ENCODE measurements at regions not wholly inside any gene's neighbourhood (a gene's known extent, or its start where the extent isn't known, plus 50 kb on each side); places are given as distances from the start of the nearest gene placed in this dataset.

DNA sequence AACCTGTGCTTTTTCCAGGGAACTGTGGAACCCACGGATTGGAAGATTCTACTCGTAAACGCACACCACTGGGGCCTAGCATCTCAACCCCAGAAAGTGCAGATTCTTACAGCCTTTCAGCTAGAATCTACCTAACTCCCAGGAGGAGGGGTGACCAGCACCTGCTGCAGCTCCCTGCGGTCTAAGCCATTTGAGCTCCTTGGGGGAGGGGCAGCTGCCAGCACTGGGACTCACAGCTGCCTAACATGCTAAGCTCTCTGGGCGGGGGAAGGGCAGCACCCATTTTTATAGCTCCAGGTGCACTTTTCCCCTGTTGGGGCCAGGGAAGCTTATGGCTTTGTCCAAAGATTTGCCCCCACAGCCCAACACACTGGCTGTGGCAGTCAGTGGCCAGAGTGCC is 595.7 kb upstream of the EPHA5 start:
- Histone ChIP-seq H3K27ac (ENCODE audit: low read depth, low read length) (no peak overlapping the region), H3K9me3 (ENCODE audit: control insufficient read depth, insufficient read depth, low read length) (peaks cover 21% of the 10 kb centered on the region), H3K27me3 (ENCODE audit: control insufficient read depth, insufficient read depth, low read length) (no peaks in the 10 kb centered on the region), H3K4me3 (ENCODE audit: low read depth, low read length) (no peak overlapping the region)
- POLR2A ChIA-PET = no interaction called here
- CTCF ChIA-PET = no interaction called here
- DNase-seq (ENCODE audit: low read depth, low spot score) = no peak
- TF ChIP-seq, protein P1, sequence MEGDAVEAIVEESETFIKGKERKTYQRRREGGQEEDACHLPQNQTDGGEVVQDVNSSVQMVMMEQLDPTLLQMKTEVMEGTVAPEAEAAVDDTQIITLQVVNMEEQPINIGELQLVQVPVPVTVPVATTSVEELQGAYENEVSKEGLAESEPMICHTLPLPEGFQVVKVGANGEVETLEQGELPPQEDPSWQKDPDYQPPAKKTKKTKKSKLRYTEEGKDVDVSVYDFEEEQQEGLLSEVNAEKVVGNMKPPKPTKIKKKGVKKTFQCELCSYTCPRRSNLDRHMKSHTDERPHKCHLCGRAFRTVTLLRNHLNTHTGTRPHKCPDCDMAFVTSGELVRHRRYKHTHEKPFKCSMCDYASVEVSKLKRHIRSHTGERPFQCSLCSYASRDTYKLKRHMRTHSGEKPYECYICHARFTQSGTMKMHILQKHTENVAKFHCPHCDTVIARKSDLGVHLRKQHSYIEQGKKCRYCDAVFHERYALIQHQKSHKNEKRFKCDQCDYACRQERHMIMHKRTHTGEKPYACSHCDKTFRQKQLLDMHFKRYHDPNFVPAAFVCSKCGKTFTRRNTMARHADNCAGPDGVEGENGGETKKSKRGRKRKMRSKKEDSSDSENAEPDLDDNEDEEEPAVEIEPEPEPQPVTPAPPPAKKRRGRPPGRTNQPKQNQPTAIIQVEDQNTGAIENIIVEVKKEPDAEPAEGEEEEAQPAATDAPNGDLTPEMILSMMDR (IDR thresholded peaks at IDR 0.05; ENCODE audit: low read depth, low read length) = no peak

DNA sequence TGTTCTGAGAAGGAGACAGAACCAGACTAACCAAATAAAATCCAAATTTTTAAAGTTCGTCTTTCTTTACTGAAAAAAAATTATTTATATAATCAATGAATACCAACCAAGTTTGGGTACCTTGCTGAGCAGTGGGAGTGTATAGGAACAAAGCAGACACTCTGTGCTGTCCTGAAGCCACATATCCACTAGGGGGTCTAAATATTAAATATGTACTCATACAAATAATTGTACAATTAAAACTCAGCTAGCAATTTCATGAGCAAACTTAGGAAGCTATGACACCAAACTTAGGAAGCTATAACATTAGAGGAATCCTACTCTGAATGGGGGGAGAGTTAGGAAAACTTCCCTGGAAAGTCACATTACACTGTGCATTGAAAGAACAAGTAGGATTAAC is 582.0 kb upstream of the EPHA5 start:
- H3K27me3 ChIP-seq (ENCODE audit: control insufficient read depth, insufficient read depth, low read length) = no peaks in the 10 kb centered on the region
- ChIA-PET POLR2A (no interaction called here), CTCF (no interaction called here)
- no peak overlapping the region for H3K4me3 ChIP-seq (ENCODE audit: low read depth, low read length)
- TF ChIP-seq, protein P1 (IDR thresholded peaks at IDR 0.05; ENCODE audit: low read depth, low read length) = no peak
- DNase-seq (ENCODE audit: low read depth, low spot score) = no peak
- no peaks in the 10 kb centered on the region for H3K9me3 ChIP-seq (ENCODE audit: control insufficient read depth, insufficient read depth, low read length)
- H3K27ac ChIP-seq (ENCODE audit: low read depth, low read length) = no peak overlapping the region

DNA sequence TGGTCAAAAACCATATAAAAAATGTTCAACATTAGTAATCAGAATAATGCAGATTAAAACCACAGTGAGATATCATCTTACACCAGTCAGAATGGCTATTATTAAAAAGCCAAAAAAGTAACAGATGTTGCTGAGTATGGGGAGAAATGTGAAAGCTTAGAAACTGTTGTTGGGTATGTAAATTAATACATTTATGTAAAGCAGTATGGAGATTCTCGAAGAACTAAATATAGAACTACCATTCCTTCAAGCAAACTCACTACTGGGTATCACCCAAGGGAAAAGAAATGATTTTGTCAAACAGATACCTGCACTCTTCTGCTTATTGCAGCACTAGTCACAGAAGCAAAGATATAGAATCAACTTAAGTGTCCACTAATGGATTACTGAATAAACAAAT is 576.4 kb upstream of the EPHA5 start:
- TF ChIP-seq, protein P1 (IDR thresholded peaks at IDR 0.05; ENCODE audit: low read depth, low read length) = no peak
- Histone ChIP-seq H3K27ac (ENCODE audit: low read depth, low read length) (no peak overlapping the region), H3K9me3 (ENCODE audit: control insufficient read depth, insufficient read depth, low read length) (no peaks in the 10 kb centered on the region), H3K27me3 (ENCODE audit: control insufficient read depth, insufficient read depth, low read length) (no peaks in the 10 kb centered on the region), H3K4me3 (ENCODE audit: low read depth, low read length) (no peak overlapping the region)
- no peak for DNase-seq (ENCODE audit: low read depth, low spot score)
- ChIA-PET POLR2A (no interaction called here), CTCF (interaction anchor here (0.6 kb wide), 1 partner anchor 1500 kb away, joined by 3 read pairs; no protein-coding TSS in a partner anchor)

DNA sequence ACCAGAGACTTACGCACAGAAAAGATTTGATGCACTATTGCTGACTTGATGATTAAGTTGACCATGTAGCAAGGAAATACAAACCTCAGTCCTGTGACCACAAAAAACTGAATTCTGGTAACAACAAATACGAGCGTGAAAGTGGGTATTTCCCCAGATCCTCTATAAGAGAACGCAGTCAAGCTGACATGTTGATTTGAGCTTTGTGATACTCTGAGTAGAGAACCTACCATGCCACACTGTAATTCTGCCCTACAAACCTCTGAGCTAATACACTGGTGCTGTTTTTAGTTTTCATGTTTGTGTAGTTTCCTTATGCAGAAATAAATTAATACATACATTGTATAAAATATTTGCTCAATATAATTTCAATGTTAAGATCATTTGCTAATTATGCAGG is 565.6 kb upstream of the EPHA5 start:
- POLR2A ChIA-PET = no interaction called here
- DNase-seq (ENCODE audit: low read depth, low spot score) = no peak
- TF ChIP-seq, protein P1 (IDR thresholded peaks at IDR 0.05; ENCODE audit: low read depth, low read length) = no peak

DNA sequence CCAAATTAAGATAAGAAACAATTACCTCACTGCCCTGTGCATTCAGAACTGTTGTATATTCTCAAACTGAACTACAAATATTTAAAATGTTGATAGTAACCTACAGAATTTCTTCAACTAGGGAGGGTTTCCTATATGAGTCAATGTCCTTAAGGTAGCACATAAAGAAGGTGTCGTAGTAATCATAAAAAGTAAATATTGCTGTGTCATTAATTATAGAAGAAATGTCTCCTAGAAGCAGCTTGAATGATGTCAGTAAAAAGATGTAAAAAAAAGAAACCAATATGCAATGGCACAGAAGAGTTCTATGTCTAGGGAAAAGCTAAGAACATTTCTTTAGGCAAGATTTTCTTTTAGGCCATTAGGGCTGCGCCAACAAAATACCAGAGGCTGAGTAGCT is 559.6 kb upstream of the EPHA5 start:
- ChIA-PET POLR2A (no interaction called here), CTCF (no interaction called here)
- no peak overlapping the region for H3K4me3 ChIP-seq (ENCODE audit: low read depth, low read length)
- DNase-seq (ENCODE audit: low read depth, low spot score) = no peak
- H3K9me3 ChIP-seq (ENCODE audit: control insufficient read depth, insufficient read depth, low read length) = 0 out of 2 replicates have a peak, but pooled peaks cover 5% of the 10 kb centered on the region
- no peak overlapping the region for H3K27ac ChIP-seq (ENCODE audit: low read depth, low read length)
- TF ChIP-seq, protein P1 (IDR thresholded peaks at IDR 0.05; ENCODE audit: low read depth, low read length) = no peak
- H3K27me3 ChIP-seq (ENCODE audit: control insufficient read depth, insufficient read depth, low read length) = no peaks in the 10 kb centered on the region

More for the DNA sequence above, 565.6 kb upstream of the EPHA5 start:
- H3K27ac ChIP-seq (ENCODE audit: low read depth, low read length) = no peak overlapping the region
- no peak overlapping the region for H3K4me3 ChIP-seq (ENCODE audit: low read depth, low read length)
- CTCF ChIA-PET = no interaction called here
- H3K27me3 ChIP-seq (ENCODE audit: control insufficient read depth, insufficient read depth, low read length) = no peaks in the 10 kb centered on the region
- H3K9me3 ChIP-seq (ENCODE audit: control insufficient read depth, insufficient read depth, low read length) = 0 out of 2 replicates have a peak, but pooled peaks cover 4% of the 10 kb centered on the region

Measured in AG04450 (cell line).